ENCODE measurements at regions not wholly inside any gene's neighbourhood (a gene's known extent, or its start where the extent isn't known, plus 50 kb on each side); places are given as distances from the start of the nearest gene placed in this dataset.

DNA sequence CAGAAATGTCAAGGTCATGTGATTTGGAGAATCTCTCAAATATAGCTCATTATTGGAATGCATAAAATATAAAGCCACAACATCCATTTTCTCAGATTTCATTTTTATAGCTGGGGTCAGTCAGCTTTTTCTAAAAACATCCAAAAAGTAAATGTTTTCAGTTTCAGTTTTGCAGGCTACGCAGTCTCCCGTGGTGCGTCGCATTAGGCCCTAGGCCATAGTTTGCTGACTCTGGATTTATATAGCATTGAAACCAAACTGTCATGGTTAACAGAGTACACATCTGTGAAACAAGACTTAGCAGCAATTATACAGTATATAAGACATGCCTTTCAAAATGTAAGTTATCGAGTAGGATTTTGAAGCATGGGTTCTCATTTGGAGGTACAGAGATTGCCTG, 140.0 kb downstream of the IRS2 start:
- no peak for TF ChIP-seq EZH2 (IDR thresholded peaks at IDR 0.05; ENCODE audit: low read depth)
- TF ChIP-seq, protein P1, sequence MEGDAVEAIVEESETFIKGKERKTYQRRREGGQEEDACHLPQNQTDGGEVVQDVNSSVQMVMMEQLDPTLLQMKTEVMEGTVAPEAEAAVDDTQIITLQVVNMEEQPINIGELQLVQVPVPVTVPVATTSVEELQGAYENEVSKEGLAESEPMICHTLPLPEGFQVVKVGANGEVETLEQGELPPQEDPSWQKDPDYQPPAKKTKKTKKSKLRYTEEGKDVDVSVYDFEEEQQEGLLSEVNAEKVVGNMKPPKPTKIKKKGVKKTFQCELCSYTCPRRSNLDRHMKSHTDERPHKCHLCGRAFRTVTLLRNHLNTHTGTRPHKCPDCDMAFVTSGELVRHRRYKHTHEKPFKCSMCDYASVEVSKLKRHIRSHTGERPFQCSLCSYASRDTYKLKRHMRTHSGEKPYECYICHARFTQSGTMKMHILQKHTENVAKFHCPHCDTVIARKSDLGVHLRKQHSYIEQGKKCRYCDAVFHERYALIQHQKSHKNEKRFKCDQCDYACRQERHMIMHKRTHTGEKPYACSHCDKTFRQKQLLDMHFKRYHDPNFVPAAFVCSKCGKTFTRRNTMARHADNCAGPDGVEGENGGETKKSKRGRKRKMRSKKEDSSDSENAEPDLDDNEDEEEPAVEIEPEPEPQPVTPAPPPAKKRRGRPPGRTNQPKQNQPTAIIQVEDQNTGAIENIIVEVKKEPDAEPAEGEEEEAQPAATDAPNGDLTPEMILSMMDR (conservative IDR thresholded peaks at IDR 0.05), result no peak
